NCI-H2081 (cell line): ENCODE measurements at regions not wholly inside any gene's neighbourhood (a gene's known extent, or its start where the extent isn't known, plus 50 kb on each side); places are given as distances from the start of the nearest gene placed in this dataset.
"Not testable (repeated sequence)": the region's sequence is repeated elsewhere in the genome, so short reads cannot be mapped to it uniquely, and the experiment has no call there.

Source experiments
- DNase-seq, 2 experiments: peaks; one replicate each; lab custom pipeline; 2025; lab: John Stamatoyannopoulos, UW

DNA sequence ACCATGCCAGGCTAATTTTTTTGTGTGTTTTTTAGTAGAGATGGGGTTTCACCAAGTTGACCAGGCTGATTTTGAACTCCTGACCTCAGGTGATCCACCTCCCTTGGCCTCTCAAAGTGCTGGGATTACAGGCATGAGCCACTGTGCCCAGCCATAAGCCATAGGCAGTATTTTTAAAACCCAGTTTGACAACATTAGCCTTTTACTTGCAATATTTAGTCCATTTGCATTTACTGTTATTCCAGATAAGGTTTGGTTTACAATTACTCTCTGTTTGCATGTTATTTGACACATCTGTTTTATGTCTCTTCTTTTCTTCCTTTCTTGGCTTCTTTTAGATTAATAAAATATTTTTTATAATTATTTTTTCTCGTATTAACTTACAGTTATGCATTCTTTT is 83.6 kb upstream of the EPHB3 start:
- no peak for DNase-seq

DNA sequence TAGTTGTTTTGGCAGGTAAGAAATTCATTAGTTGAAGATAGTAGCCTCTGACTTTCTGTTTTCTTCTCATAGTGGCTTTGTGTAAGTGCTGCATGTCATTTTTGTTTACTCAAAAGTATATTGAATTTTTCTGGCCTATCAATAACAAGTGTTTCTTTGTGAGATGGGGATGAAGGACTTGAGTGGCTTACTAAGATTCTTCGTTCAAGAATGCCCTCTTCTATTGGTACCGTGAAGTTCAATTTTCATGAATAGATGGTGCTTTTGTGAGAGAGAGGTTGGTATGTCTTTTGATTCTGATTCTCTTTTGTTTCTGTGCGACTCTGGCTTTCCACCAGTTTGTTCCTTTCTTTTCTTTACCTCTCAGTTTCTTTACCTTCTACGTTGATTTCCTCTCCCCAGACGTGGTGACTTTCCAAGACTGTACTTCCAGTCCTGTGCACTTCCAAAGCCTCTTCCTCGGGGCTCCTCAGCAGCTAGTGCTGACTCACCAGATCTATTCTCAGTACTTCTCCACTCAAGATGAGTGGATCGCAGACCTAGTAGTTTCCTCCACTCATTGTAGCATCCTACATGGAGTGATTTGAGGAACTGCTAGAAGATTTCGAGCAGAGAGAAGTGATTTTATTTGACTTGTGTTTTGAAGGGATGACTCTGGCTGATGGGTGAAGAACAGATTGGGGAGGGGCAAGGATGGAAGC is 82.0 kb upstream of the EPHB3 start:
- no peak for DNase-seq

DNA sequence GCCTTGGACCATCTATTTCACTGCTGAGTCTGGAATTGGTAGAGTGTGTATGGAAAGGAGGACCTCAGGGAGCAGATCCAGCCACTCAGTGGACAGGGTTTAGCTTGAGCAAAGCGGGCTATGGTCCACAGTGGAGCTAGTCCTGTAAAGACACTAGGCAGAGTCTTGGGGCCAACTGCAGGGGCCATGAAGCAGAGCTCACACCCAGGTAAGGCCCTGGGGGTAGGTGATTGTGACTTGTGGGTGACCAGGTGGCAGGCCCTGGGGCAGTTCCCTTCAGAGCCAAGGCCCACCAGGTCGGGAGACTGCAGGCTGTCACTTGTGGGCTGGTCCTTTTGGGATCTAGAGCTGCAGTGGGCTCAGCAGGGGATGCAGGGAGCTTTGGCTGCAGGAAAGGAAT is 80.8 kb upstream of the EPHB3 start:
- DNase-seq: no peak

DNA sequence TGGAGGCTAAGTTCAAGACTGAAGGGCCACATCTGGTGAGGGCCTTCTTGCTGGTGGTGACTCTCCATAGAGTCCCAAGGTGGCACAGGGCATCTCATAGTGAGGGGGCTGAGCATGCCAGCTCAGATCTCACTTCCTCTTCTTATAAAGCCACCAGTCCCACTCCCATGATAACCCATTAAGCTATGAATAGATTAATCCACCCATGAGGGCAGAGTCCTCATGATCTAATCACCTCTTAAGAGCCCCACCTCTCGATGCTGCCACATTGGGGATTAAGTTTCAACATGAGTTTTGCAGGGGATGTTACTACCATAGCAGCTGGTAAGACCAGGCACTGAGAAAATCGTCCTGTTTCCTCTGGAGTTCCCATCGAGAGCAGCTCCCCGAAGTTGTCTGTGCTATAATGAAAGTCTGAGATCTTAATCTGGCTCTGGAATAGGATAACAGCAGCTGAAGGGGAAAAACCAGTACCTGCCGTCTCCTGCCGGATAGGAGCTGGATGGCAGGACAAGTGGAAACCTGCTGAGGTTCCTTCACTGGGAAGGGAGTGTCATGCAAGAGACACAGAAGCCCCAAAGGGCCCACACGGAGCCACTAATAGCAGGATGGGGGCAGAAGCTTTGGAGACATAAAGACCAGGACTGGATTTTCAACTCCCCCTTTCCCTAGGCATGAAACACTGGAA is 79.5 kb upstream of the EPHB3 start:
- no peak for DNase-seq

DNA sequence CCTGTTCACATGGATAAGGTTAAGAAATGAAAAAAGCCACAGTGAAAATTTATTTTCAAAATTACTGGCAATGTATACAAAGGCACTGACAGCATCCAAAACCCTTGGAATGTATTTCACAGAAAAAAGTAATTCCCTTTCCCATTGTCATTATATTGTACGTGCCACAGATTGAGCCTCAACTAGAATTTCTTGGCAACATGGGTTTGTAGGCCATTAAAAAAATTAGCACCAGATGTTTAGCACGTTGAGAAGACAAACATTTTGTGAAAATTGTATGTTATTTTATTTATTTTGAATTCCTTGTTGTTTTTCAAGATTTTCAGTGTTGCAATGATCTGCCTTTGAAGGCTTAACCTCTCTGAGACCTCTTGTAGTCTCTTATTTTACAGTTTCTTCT is 76.3 kb upstream of the EPHB3 start:
- DNase-seq: no peak

DNA sequence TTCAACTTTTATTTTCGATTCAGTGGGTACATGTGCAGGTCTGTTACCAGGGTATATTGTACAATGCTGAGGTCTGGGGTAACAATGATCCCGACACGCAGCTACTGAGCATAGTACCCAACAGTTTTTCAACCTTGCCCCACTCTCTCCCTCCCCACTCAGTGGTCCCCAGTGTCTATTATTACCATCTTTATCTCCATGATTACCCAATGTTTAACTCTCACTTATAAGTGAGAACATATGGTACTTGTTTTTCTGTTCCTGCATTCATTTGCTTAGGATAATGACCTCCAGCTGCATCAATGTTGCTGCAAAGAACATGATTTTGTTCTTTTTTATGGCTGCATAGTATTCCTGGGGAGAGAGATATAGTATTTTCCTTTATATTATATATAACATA is 75.7 kb upstream of the EPHB3 start:
- no peak for DNase-seq

DNA sequence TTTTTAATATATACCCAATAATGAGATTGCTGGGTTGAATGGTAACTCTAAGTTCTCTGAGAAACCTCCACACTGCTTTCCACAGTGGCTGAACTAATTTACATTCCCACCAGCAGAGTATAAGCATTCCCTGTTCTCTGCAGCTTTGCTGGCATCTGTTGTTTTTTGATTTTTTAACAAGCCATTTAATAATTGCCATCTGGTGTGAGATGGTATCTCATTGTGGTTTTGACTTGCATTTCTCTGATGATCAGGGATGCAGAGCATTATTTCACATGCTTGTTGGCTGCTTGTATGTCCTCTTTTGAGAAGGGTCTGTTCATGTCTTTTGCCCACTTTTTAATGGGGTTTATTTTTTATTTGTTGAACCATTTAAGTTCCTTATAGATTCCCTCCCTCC is 75.0 kb upstream of the EPHB3 start:
- no peak for DNase-seq

DNA sequence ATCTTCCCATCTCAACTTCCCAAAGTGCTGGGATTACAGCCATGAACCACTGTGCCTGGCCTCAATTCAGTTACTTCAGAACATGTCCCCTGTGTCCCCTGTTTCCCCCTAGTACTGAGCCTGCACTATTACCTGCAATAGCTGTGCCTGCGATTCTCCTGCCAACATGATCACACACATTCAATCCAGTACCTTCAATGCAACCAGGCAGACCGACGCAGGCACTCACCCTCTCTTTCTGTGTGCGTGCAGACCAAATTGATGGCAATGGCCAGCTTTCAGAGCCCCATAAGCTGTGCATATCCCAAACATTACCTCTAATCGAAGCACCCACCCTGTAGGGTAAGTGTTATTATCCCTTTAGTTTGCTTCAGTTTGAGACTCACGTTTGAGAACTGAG is 73.0 kb upstream of the EPHB3 start:
- DNase-seq: no peak

DNA sequence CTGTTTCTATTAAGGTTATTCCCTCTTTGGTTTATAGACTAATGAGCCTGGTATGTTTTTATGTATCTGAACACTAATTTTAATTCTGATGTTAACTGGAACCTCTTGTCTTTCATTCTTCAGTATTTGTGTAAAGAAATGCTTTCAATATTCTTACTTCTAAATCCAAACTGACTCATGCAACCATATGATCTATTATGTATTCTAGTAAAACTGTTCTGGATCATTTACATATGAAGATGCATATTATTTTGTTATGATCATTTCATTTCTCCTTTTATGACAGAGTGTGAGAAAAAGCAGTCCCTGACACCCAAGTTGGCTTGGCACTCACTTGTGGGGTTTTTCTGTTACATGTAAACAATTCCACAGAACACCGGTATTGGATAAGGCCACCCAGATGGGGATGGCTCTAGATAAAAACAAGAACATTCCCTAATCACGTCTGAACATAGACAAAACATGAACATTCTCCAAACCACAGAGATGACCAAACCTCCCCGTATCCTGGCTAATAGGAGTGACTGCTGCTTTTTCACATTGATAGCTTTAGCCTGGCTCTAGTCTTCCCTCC is 72.2 kb upstream of the EPHB3 start:
- DNase-seq: no peak

DNA sequence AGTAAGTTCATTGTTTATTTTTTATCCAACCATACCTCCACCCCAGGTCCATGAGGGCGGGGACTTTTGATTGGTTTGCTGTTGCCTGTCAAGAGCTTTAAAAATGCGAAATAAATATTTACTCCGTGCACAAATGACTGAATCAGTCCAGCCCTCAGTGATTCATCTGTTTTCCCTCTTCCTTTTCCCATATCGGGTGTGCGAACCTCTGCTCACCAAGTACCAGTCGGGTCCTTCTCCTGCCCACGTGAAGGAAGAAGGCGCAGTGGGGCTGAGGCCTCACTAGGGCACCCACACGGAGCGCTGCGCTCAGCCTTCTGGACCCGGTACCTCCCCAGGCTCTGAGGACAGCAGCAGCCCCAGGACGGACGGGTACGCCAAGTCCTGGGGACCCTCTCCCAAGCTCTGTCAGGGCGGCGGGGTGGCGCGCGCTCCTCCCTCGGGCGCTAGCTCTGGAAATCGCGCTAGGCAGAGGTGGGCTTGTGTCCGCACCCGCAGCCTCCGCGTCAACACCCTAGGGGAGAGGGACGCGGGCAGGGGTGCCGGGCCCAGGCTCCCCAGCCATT is 70.5 kb upstream of the EPHB3 start:
- no peak for DNase-seq

DNA sequence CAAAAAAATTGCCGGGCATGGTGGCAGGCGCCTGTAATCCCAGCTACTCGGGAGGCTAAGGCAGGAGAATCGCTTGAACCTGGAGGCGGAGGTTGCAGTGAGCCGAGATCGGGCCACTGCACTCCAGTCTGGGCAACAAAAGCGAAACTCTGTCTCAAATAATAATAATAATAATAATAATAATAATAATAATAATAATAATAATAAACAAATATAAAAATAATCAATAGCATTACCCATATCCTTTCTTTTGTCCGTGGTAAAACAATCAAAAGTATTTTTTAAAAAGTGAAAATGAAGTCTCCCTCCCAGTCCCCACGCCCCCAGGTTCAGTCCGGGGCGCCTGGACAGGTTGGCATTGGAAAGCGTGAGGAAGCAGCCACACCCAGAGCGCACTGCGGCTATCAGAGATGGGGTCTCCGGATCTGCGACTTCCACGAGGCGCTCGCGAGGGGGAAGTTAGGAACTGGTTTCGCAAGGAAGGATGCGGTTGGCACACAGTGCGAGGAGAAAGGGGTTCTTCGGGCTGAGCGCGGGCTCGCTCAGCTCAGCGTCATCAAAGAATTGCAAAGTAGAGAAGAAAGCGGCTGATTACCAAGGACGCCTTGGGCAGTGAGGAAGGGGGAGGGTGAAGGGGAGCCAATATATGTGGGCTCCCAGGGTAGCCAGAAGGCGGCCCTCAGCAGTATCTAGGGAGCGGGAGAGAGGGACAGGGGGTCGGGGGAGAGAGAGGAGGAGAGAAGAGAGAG is 69.5 kb upstream of the EPHB3 start:
- DNase-seq: no peak

DNA sequence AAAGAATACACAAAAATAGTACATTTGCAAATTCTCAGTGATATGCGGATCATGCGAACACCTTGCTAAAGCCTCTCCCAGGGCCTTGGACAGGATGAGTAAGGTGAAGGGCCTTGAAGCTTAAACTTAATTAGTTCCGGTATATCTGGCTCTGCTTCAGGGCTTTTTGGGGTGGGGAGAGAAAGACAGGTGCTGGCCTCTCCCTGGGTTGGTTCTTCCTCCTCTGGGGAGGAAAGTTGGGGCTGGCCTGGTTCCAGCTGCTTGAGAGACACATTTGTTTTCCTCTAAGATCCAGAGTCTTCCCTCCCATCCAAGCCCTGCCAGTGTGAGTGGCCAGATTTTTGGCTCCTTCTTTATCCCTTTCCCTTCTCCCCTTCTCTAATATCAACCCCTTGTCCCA is 64.7 kb upstream of the EPHB3 start:
- DNase-seq: no peak

DNA sequence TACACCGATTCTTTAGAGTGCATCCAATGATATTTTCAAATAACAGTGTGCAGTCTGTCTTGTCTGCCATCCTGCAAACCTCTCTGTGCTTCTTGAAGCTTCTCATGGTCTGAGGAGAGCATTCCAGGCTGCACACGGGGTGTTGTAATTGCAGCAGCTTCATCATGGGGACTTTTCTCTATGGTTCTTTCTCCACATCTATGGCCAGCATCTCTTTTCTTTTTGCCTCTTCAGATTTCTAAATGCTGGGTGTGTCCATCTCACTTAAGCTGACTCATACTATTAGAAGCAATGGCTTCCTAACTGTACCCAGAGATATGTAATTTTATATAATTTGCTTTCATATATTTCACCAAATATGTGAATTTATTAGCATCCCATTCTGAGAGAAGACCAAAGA is 63.8 kb upstream of the EPHB3 start:
- no peak for DNase-seq

DNA sequence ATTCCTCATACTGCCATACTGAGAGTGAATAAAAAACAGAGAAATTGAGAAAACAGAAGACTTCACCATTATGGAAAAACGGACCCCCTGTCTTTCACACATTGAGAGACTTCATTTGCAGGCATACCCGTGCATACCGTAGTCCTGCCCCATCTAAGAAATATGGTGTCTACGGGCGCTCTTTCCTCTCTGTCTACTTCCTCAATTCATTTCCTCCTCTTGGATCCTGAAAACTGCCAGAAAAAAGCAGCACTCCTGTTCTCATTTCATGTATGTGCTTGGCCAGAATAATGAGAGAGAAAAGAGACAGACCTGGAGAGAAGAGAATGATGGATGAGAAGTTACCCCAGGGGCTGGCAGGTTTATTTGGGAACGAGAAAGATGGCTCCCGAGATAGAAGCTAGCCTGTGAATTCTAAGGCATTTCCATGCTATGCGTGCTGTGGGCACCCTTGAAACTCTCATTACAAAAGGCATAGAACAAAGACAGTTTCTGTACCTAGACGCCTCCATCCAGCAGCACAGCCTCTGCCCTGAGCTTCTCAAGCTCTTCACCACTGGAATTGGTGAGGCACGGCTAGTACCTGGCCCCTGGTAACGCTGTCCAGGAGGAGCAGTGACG is 62.5 kb upstream of the EPHB3 start:
- DNase-seq: no peak

DNA sequence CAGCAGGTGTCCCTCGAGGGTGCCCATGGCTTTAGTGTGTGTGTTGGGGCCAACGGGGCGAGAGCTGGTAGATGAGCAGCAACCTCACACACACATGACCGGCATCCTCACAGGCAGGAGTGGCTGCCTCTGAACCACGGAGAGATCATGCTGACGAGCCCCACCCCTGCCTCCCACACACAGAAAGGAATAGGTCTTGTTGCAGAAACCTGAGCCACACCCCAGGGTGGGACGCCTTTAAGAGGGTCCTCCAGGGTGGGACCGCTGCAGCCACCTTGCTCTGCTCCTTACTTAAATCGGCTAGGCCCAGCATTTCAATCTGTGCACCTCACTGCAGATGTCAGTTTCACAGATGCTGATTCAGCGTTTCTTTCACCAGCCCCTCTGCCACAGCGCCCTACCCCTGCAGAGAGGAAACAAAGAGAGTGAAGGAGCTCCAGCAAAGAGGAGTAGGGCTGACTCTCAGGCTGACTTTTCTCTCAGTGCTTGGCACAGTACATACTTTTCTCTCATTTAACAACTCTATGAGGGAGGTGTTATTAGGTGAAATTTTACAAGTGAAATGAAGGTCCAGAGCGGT is 61.2 kb upstream of the EPHB3 start:
- DNase-seq: no peak

DNA sequence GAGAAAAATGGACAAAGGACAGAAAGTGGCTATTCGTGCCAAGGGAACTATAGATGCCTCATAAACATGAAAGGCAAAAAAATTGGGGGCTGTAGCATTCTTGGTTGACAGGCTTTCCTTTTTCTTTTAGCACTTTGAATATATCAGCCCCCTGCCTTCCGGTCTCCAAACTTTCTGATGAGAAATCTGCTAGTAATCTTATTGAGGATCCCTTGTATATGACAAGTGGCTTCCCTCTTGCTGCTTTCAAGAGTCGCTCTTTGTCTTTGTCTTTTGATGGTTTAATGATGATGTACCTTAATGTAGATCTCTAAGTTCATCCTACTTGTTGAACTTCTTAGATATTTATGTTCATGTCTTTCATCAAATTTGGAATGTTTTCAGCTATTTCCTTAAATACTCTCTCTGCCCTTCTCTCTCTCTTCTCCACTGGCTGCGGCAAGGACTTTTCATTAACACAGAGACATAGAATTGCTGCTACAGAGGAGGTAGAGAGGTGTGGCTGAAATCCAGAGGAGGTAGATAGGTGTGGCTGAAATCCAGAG is 59.4 kb upstream of the EPHB3 start:
- DNase-seq: no peak

DNA sequence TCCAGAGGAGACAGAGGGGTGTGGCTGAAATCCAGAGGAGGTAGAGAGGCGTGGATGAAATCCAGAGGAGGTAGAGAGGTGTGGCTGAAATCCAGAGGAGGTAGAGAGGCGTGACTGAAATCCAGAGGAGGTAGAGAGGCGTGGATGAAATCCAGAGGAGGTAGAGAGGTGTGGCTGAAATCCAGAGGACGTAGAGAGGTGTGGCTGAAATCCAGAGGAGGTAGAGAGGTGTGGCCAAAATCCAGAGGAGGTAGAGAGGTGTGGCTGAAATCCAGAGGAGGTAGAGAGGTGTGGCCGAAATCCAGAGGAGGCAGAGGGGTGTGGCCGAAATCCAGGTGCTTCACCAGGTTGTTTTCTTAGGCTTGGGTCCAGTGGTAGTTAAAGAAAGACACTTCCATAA is 58.7 kb upstream of the EPHB3 start:
- not testable (repeated sequence) for DNase-seq

DNA sequence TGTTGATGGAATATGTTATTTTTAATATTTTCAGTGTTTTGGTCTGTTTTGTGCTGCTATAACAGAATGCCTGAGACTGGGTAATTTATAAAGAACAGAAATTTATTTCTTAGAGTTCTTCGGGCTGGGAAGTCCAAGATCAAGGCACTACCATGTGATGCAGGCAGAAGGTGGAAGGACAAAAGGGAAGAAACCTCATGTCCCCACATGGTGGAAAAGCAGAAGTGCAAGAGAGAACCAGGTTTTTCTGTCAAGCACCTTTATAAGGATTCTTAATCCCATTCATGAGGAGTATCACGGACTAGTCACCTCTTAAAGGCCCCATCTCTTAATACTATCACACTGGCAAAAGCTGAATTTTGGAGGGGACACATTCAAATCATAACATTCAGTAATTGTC is 57.9 kb upstream of the EPHB3 start:
- DNase-seq: no peak

DNA sequence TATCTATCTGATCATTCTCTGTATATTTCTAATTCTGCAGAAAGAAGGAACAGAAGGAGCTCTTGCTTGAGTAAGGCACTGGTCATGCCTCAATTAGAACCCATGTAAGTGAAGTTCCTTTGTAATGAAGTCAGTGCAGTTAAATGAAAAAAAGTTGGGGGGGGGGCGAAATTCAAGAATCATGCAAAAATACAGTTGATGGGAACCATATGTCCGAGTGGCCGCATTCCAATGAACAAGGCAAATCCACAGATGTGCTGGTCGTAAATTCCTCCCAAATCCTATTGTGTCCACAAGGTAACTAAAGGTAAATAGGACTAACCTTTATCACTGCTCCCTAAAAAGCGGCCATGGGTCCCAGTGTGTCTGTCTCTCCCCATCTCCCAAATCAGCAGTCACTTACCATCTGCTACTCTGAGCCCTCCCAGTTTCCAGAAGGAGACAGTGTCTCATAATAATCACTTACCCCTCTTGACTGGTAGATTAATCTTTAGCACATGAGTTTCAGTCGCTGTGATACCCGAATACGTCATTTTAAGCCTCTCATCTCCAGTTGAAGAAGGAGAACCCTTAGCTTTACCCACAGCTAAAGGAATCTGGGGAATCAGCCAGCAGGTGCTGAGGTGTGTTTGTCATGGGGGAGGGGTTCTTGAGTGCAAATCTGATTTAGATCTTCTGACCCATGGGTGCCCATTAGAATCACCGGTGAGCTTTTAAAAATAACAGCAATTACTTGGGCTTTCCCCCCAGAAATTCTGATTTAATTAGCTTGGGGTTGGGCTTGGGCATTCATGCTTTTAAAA is 56.3 kb upstream of the EPHB3 start:
- DNase-seq: no peak

DNA sequence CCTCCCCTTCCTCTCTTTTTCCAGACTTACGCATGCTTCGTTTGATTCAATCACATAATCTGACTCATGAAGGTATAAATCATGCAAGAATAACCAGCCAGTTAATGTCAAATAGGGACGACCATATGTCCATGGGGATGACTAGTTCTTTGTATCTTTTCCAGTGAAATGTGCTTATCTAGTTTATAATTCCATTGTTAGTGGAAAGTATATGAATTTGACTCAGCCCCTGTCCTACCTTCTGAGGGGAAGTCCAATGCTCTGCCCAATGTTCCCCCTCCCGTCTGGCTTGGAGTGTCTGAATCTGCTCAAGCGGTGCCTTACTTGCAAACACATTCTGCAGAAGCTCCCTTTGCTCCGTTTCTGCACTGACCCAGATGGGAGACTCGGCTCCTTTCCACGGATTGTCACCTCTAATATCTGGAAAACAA is 55.0 kb upstream of the EPHB3 start:
- DNase-seq: no peak

DNA sequence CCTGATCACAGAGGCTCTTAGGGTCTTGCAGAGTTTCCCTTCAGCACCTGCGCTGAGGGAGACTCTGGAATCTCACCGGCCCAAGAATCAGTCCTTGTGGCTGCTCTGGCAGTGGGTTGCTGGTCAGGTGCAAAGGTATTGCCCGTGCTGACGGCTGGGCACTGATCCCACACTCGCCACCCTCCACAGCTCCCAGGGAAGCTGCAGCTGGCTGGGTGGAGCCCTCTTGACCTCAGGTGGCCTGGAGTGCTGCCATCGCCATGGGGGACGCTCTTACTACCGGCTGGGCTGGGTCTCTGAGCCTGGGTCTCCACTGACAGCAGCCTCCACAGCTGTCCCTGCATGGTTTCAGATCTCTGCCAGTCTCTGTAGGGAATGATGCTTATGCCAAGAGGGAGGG is 52.6 kb upstream of the EPHB3 start:
- DNase-seq: no peak
